Gastrocnemius medialis (tissue), 4 donors: ENCODE measurements at regions not wholly inside any gene's neighbourhood (a gene's known extent, or its start where the extent isn't known, plus 50 kb on each side); places are given as distances from the start of the nearest gene placed in this dataset.

ENCODE experiments used
- ATAC-seq, 2 donors: fragments of 150-250 bp; one replicate each; pipeline ENCODE4 v1.9.1; 2016
- DNase-seq, 2 donors: peaks; one replicate each; pipeline ENCODE4 v3.0.0-alpha.2; 2019
- H3K27ac ChIP-seq, 4 donors: fragments of 200-600 bp; sonication (generic); 1 replicate in 1 of 4; 2 replicates in 3 of 4; pipeline ENCODE4 v1.5.1; 2016 to 2018; ENCODE audit warnings: mild to moderate bottlenecking in 2 of 4, moderate library complexity in 1 of 4
- H3K27me3 ChIP-seq, 3 donors: fragments of 200-600 bp; sonication (generic) in 2 of 3; 1 replicate in 1 of 3; 2 replicates in 2 of 3; pipeline versions ENCODE4 v1.5.1 to v1.6.0; 2016 to 2019; ENCODE audit warnings: mild to moderate bottlenecking in 1 of 3, moderate library complexity in 1 of 3
- H3K36me3 ChIP-seq, 2 donors: fragments of 200-600 bp; sonication (generic) in 1 of 2; one replicate each; pipeline ENCODE4 v1.5.1; 2017 to 2018
- H3K4me1 ChIP-seq, 2 donors: fragments of 200-600 bp; sonication (generic) in 1 of 2; one replicate each; pipeline ENCODE4 v1.5.1; 2016 to 2017; ENCODE audit warnings: mild to moderate bottlenecking in 2 of 2
- H3K4me3 ChIP-seq, 4 donors: fragments of 200-600 bp; sonication (generic) in 3 of 4; 1 replicate in 1 of 4; 2 replicates in 3 of 4; pipeline ENCODE4 v1.5.1; 2016 to 2019; ENCODE audit warnings: mild to moderate bottlenecking in 2 of 4
- H3K9me3 ChIP-seq, 3 donors: fragments of 200-600 bp; sonication (generic) in 2 of 3; 1 replicate in 1 of 3; 2 replicates in 2 of 3; pipeline ENCODE4 v1.5.1; 2016 to 2019
- CTCF ChIP-seq, 5 experiments: fragments of 450-650 bp in 3 of 5; fragments of 200-600 bp in 2 of 5; sonication (generic) in 2 of 5; IDR thresholded peaks in 4 of 5; conservative IDR thresholded peaks in 1 of 5; 1 replicate in 4 of 5; 2 replicates in 1 of 5; pipeline ENCODE4 v1.5.1; 2016 to 2019; ENCODE audit warnings: antibody characterized with exemption in 5 of 5, mild to moderate bottlenecking in 3 of 5, moderate library complexity in 3 of 5
- POLR2A ChIP-seq, 2 donors: fragments of 450-650 bp; IDR thresholded peaks; one replicate each; pipeline ENCODE4 v1.6.1; 2017; ENCODE audit warnings: antibody characterized with exemption in 2 of 2, mild to moderate bottlenecking in 2 of 2, moderate library complexity in 2 of 2
- in situ Hi-C, 4 donors: fragments of 200-750 bp; cut with MboI; loops; one replicate each; pipeline versions ENCODE4 v1.15.0 to v1.8.0; 2017; ENCODE audit warnings: low sequenced_read_pairs in 4 of 4
- intact Hi-C: fragments of 100-400 bp; cut with DNase I; formaldehyde crosslinking; loops from one replicate; pipeline ENCODE4 v1.15.1; 2023; ENCODE audit warnings: low total_unique reads

GRCh38 chr2:41763141-41763540 is 284.7 kb upstream of the PKDCC start:
- Histone ChIP-seq H3K4me1 (no peaks in the 10 kb centered on the region), H3K36me3 (no peaks in the 10 kb centered on the region), H3K27ac (no peak overlapping the region), H3K27me3 (no peaks in the 10 kb centered on the region), H3K4me3 (no peak overlapping the region), H3K9me3 (no peaks in the 10 kb centered on the region)
- ATAC-seq, result no peak
- in situ Hi-C loops, result no loop called here
- intact Hi-C loops, result no loop called here
- no peak for DNase-seq
- TF ChIP-seq CTCF (IDR thresholded peaks at IDR 0.05 in 4 of 5, conservative IDR thresholded peaks at IDR 0.05 in 1 of 5) (no peak), POLR2A (IDR thresholded peaks at IDR 0.05) (no peak)

DNA sequence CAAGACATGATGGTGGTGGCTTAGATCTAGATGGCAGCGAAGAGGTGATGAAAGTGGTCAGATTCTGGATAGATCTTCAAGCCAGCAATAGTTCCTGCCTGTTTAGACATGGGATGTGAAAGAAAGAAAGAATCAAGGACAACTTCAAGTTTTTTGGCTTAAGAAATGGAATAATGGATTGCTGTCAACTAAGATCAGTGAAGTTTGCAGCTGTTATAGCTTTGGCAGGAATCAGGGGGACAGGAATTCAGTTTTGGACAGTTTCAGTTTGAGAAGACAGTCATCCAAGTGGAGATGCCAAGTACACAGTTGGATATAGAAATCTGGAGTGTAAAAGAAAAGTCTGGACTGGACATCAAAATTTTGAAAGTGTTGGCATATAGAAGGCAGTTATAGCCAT is 283.7 kb upstream of the PKDCC start:
- TF ChIP-seq POLR2A (IDR thresholded peaks at IDR 0.05), result no peak
- no peak for TF ChIP-seq CTCF (IDR thresholded peaks at IDR 0.05 in 4 of 5, conservative IDR thresholded peaks at IDR 0.05 in 1 of 5)
- H3K27me3 ChIP-seq, result no peaks in the 10 kb centered on the region
- H3K36me3 ChIP-seq, result no peaks in the 10 kb centered on the region
- in situ Hi-C loops (no loop called here), intact Hi-C loops (no loop called here)
- ATAC-seq (no peak), DNase-seq (no peak)
- H3K27ac ChIP-seq, result no peak overlapping the region
- no peaks in the 10 kb centered on the region for H3K4me1 ChIP-seq
- H3K4me3 ChIP-seq, result no peak overlapping the region
- no peaks in the 10 kb centered on the region for H3K9me3 ChIP-seq

DNA sequence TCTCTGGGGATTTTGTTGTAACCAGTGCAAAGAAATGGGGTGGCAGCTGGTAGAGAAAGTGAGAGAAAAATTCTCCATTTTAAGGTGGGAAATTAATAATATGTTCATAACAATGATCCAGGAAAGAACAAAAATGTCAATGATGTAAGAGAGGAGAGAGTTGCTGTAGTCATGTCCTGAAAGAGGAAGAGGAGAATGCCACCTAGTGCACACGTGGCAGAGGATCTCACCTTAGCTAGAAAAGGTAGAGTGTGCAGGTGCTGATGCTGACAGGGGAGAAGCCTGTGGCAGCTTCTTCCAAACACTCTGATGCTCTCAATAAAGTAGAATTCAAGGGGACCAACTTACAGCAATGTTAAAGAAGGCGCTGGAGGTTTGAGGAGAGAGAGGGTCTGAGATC is 282.9 kb upstream of the PKDCC start:
- ATAC-seq (no peak), DNase-seq (no peak)
- H3K27ac ChIP-seq, result no peak overlapping the region
- no peak for TF ChIP-seq CTCF (IDR thresholded peaks at IDR 0.05 in 4 of 5, conservative IDR thresholded peaks at IDR 0.05 in 1 of 5)
- no peak for TF ChIP-seq POLR2A (IDR thresholded peaks at IDR 0.05)
- in situ Hi-C loops, result no loop called here
- no peaks in the 10 kb centered on the region for H3K36me3 ChIP-seq
- intact Hi-C loops, result no loop called here
- no peak overlapping the region for H3K4me3 ChIP-seq
- no peaks in the 10 kb centered on the region for H3K9me3 ChIP-seq
- no peaks in the 10 kb centered on the region for H3K4me1 ChIP-seq
- no peaks in the 10 kb centered on the region for H3K27me3 ChIP-seq

DNA sequence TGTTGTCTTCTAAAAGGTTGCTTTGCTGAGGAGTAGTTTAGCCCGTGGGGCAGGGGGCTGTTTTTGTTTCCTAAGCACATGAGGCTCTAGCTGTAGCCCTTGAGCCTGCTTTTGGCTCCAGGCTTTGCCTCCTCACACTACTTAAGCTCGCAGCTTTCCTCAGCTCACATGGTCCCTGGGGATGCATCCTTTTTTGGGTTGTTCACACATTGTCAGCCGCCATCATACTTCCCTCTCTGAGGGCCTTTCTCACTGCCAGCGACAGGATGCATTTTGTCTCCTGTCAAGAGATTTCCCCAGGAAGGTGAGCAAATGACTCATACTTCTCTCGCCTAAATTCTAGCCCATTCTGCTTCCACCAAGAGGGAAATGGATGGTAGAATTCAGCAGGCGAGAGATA is 279.5 kb upstream of the PKDCC start:
- DNase-seq (no peak), ATAC-seq (no peak)
- H3K27me3 ChIP-seq, result no peaks in the 10 kb centered on the region
- intact Hi-C loops, result no loop called here
- no peak for TF ChIP-seq CTCF (IDR thresholded peaks at IDR 0.05 in 4 of 5, conservative IDR thresholded peaks at IDR 0.05 in 1 of 5)
- no peak for TF ChIP-seq POLR2A (IDR thresholded peaks at IDR 0.05)
- in situ Hi-C loops, result no loop called here
- H3K4me3 ChIP-seq, result no peak overlapping the region
- H3K9me3 ChIP-seq, result no peaks in the 10 kb centered on the region
- no peaks in the 10 kb centered on the region for H3K4me1 ChIP-seq
- no peaks in the 10 kb centered on the region for H3K36me3 ChIP-seq
- H3K27ac ChIP-seq, result no peak overlapping the region

- ATAC-seq (no peak), DNase-seq (no peak)
- H3K4me1 ChIP-seq, result no peaks in the 10 kb centered on the region
- intact Hi-C loops (no loop called here), in situ Hi-C loops (no loop called here)
- H3K4me3 ChIP-seq, result no peak overlapping the region
- no peaks in the 10 kb centered on the region for H3K27me3 ChIP-seq
- H3K9me3 ChIP-seq, result no peaks in the 10 kb centered on the region
- no peaks in the 10 kb centered on the region for H3K36me3 ChIP-seq
- TF ChIP-seq CTCF (IDR thresholded peaks at IDR 0.05 in 4 of 5, conservative IDR thresholded peaks at IDR 0.05 in 1 of 5) (no peak), POLR2A (IDR thresholded peaks at IDR 0.05) (no peak)
- H3K27ac ChIP-seq, result no peak overlapping the region
Measured at GRCh38 chr2:41771710-41772109, 276.1 kb upstream of the PKDCC start.
